Neuronal stem cell (in vitro differentiated cells): ENCODE measurements at regions not wholly inside any gene's neighbourhood (a gene's known extent, or its start where the extent isn't known, plus 50 kb on each side); places are given as distances from the start of the nearest gene placed in this dataset.
"Not testable (repeated sequence)": the region's sequence is repeated elsewhere in the genome, so short reads cannot be mapped to it uniquely, and the experiment has no call there.

Experiments
- DNase-seq: peaks from one replicate; pipeline ENCODE4 v3.0.0-alpha.2; 2013; ENCODE audit warnings: low spot score
- H2AFZ ChIP-seq: one replicate; pipeline ENCODE4 v1.6.1; 2013; ENCODE audit warnings: mild to moderate bottlenecking, low read length, inconsistent platforms
- H2AK5ac ChIP-seq: 2 replicates; pipeline ENCODE4 v1.6.1; 2013; ENCODE audit warnings: low read depth, mild to moderate bottlenecking, inconsistent platforms, low read length, moderate library complexity, mixed read lengths
- H2BK120ac ChIP-seq: 2 replicates; pipeline ENCODE4 v1.6.1; 2013; ENCODE audit warnings: low read depth, mild to moderate bottlenecking, inconsistent platforms, low read length, moderate library complexity, mixed read lengths
- H2BK12ac ChIP-seq: one replicate; pipeline ENCODE4 v1.6.1; 2013; ENCODE audit warnings: low read length, inconsistent platforms
- H2BK15ac ChIP-seq: 2 replicates; pipeline ENCODE4 v1.6.1; 2013; ENCODE audit warnings: mild to moderate bottlenecking, low read length, inconsistent platforms, mixed read lengths
- H2BK5ac ChIP-seq: one replicate; pipeline ENCODE4 v1.6.1; 2013; ENCODE audit warnings: inconsistent platforms, mild to moderate bottlenecking, low read length, moderate library complexity
- H3K14ac ChIP-seq: one replicate; pipeline ENCODE4 v1.6.1; 2013; ENCODE audit warnings: low read length, inconsistent platforms
- H3K18ac ChIP-seq: 2 replicates; pipeline ENCODE4 v1.6.1; 2013; ENCODE audit warnings: low read length, inconsistent platforms
- H3K23ac ChIP-seq: 2 replicates; pipeline ENCODE4 v1.6.1; 2013; ENCODE audit warnings: low read depth, mild to moderate bottlenecking, mixed read lengths, low read length, inconsistent platforms; ENCODE audit not compliant: poor library complexity
- H3K27ac ChIP-seq: replicated peaks from 3 replicates; pipeline ENCODE4 v1.5.1; 2013; ENCODE audit warnings: low read length, inconsistent platforms
- H3K27me3 ChIP-seq, 3 experiments: 2 replicates each; pipeline ENCODE4 v1.6.1; 2013; ENCODE audit warnings: low read length in 3 of 3, mild to moderate bottlenecking in 2 of 3, inconsistent platforms in 1 of 3, low read depth in 1 of 3, mixed read lengths in 1 of 3, moderate library complexity in 1 of 3; ENCODE audit not compliant: control insufficient read depth in 3 of 3, insufficient read depth in 3 of 3
- H3K36me3 ChIP-seq, 2 donors: replicated peaks in 1 of 2; 2 replicates each; pipeline ENCODE4 v1.6.1; 2013; ENCODE audit warnings: low read length in 2 of 2; ENCODE audit not compliant: control insufficient read depth in 2 of 2, insufficient read depth in 2 of 2
- H3K4ac ChIP-seq: 2 replicates; pipeline ENCODE4 v1.6.1; 2013; ENCODE audit warnings: inconsistent platforms, mild to moderate bottlenecking, low read length, moderate library complexity
- H3K4me1 ChIP-seq, 2 donors: 1 replicate in 1 of 2; 2 replicates in 1 of 2; pipeline ENCODE4 v1.6.1; 2013; ENCODE audit warnings: low read length in 2 of 2, low read depth in 1 of 2; ENCODE audit not compliant: control insufficient read depth in 2 of 2, insufficient read depth in 1 of 2
- H3K4me2 ChIP-seq: one replicate; pipeline ENCODE4 v1.6.1; 2013; ENCODE audit warnings: mild to moderate bottlenecking, low read length, inconsistent platforms; ENCODE audit not compliant: insufficient read depth, poor library complexity, severe bottlenecking
- H3K4me3 ChIP-seq, 2 donors: 2 replicates each; pipeline ENCODE4 v1.5.1; 2013; ENCODE audit warnings: low read length in 2 of 2, mild to moderate bottlenecking in 2 of 2, inconsistent platforms in 1 of 2, moderate library complexity in 1 of 2
- H3K79me1 ChIP-seq: one replicate; pipeline ENCODE4 v1.6.1; 2013; ENCODE audit warnings: low read depth, mild to moderate bottlenecking, inconsistent platforms, low read length, moderate library complexity
- H3K9ac ChIP-seq: one replicate; pipeline ENCODE4 v1.6.1; 2013; ENCODE audit warnings: mild to moderate bottlenecking, low read depth, low read length, inconsistent platforms; ENCODE audit not compliant: poor library complexity
- H3K9me3 ChIP-seq, 2 donors: replicated peaks in 1 of 2; 2 replicates each; pipeline versions ENCODE3 to v1.6.1; 2013; ENCODE audit warnings: low read length in 2 of 2, mild to moderate bottlenecking in 2 of 2, inconsistent platforms in 1 of 2, low read depth in 1 of 2, mixed read lengths in 1 of 2, moderate library complexity in 1 of 2; ENCODE audit not compliant: control insufficient read depth in 2 of 2, insufficient read depth in 1 of 2
- H4K8ac ChIP-seq: one replicate; pipeline ENCODE4 v1.6.1; 2013; ENCODE audit warnings: low read depth, mild to moderate bottlenecking, inconsistent platforms, low read length, moderate library complexity
- H4K91ac ChIP-seq: one replicate; pipeline ENCODE4 v1.6.1; 2013; ENCODE audit warnings: low read length, low read depth, mild to moderate bottlenecking, inconsistent platforms; ENCODE audit not compliant: poor library complexity
- WGBS, 2 donors: extraction: QIAGEN DNeasy Blood & Tissue Kit; methylation state at CpG; one replicate each; pipeline ENCODE4 v1.1.7; 2013; ENCODE audit warnings: missing lambda C conversion rate in 2 of 2, mixed read lengths in 1 of 2; ENCODE audit not compliant: insufficient read length in 2 of 2, insufficient replicate concordance in 1 of 2; ENCODE audit errors: extremely low coverage in 2 of 2; 5-methylcytosine and 5-hydroxymethylcytosine counted together

DNA sequence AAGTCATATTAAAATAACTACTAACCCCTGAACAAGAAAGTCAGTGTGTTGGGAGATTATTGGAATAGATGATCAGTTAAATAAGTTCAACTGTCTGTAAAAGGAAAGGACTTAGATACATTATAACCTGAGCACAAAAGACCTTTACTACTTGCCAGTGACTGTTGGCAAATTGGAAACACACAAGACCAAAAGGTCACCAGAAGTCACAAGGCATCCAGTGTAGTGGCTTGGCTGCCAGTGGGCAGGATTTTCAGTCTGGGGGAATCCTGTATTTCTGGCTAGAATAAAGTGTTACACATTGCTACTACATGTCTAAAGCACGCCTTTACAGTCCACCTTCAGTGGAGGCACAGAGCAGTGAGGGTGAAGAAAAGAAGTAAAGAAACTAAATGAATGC lies 108.3 kb upstream of the AR start:
- Histone ChIP-seq H2BK12ac (no peak overlapping the region), H2BK5ac (no peak overlapping the region), H3K23ac (no peak overlapping the region), H3K9ac (no peak overlapping the region), H3K36me3 (no peaks in the 10 kb centered on the region), H3K18ac (no peak overlapping the region), H3K9me3 (no peaks in the 10 kb centered on the region), H2BK15ac (no peak overlapping the region), H3K4me2 (no peak overlapping the region), H3K14ac (no peak overlapping the region), H4K8ac (no peak overlapping the region), H4K91ac (no peak overlapping the region), H3K27ac (no peak overlapping the region), H3K4me3 (no peak overlapping the region), H2BK120ac (no peak overlapping the region), H3K4me1 (no peaks in the 10 kb centered on the region), H3K27me3 (no peaks in the 10 kb centered on the region), H2AK5ac (no peak overlapping the region), H2AFZ (no peak overlapping the region), H3K4ac (no peak overlapping the region), H3K79me1 (no peaks in the 10 kb centered on the region)
- no CpG with 5 or more reads among the region's 1 CpG for WGBS, 2 donors
- DNase-seq, result no peak

GRCh38 chrX:67436867-67437266 lies 107.0 kb upstream of the AR start:
- no peak overlapping the region for H2AK5ac ChIP-seq
- H3K27me3 ChIP-seq, result no peaks in the 10 kb centered on the region
- H2BK12ac ChIP-seq, result no peak overlapping the region
- no peak overlapping the region for H2BK120ac ChIP-seq
- no peak overlapping the region for H3K9ac ChIP-seq
- H3K14ac ChIP-seq, result no peak overlapping the region
- H3K27ac ChIP-seq, result no peak overlapping the region
- H3K4me3 ChIP-seq, result no peak overlapping the region
- no peak overlapping the region for H2BK15ac ChIP-seq
- H3K9me3 ChIP-seq, result no peaks in the 10 kb centered on the region
- no peak overlapping the region for H2BK5ac ChIP-seq
- no peak overlapping the region for H4K91ac ChIP-seq
- no peak for DNase-seq
- no peak overlapping the region for H3K4ac ChIP-seq
- no peaks in the 10 kb centered on the region for H3K4me1 ChIP-seq
- H3K23ac ChIP-seq, result no peak overlapping the region
- no peak overlapping the region for H3K4me2 ChIP-seq
- H4K8ac ChIP-seq, result no peak overlapping the region
- no peaks in the 10 kb centered on the region for H3K36me3 ChIP-seq
- H2AFZ ChIP-seq, result no peak overlapping the region
- H3K18ac ChIP-seq, result no peak overlapping the region
- no peaks in the 10 kb centered on the region for H3K79me1 ChIP-seq

DNA sequence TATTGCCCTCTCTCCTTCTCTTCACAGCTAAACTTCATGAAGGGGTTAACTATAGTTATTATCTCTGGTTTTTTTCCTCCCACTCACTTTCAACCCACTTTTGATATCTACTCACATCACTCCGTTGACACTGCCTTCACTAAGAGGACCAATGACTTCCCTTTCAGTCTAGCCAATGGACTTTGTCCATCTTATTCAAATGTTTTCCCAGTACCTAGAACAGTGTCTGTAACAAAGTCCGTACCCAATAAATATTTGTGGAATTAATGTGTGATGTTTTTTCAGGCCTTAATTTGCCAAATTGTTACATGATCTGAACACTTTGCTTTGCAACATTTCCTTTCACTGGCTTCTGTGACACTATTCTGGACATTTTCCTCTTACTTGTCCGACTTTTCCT lies 106.0 kb upstream of the AR start:
- no peak overlapping the region for H3K18ac ChIP-seq
- WGBS, 2 donors, result no CpG with 5 or more reads among the region's 3 CpGs
- no peak overlapping the region for H2BK12ac ChIP-seq
- no peak overlapping the region for H3K14ac ChIP-seq
- H3K4ac ChIP-seq, result no peak overlapping the region
- H3K36me3 ChIP-seq, result no peaks in the 10 kb centered on the region
- H2BK120ac ChIP-seq, result no peak overlapping the region
- no peak overlapping the region for H4K8ac ChIP-seq
- no peak overlapping the region for H3K4me2 ChIP-seq
- no peaks in the 10 kb centered on the region for H3K4me1 ChIP-seq
- no peaks in the 10 kb centered on the region for H3K9me3 ChIP-seq
- H3K9ac ChIP-seq, result no peak overlapping the region
- H3K4me3 ChIP-seq, result no peak overlapping the region
- no peak overlapping the region for H2AK5ac ChIP-seq
- H3K23ac ChIP-seq, result no peak overlapping the region
- no peak overlapping the region for H2BK15ac ChIP-seq
- DNase-seq, result no peak
- H3K27ac ChIP-seq, result no peak overlapping the region
- H2BK5ac ChIP-seq, result no peak overlapping the region
- no peaks in the 10 kb centered on the region for H3K79me1 ChIP-seq
- no peaks in the 10 kb centered on the region for H3K27me3 ChIP-seq
- no peak overlapping the region for H4K91ac ChIP-seq
- no peak overlapping the region for H2AFZ ChIP-seq

DNA sequence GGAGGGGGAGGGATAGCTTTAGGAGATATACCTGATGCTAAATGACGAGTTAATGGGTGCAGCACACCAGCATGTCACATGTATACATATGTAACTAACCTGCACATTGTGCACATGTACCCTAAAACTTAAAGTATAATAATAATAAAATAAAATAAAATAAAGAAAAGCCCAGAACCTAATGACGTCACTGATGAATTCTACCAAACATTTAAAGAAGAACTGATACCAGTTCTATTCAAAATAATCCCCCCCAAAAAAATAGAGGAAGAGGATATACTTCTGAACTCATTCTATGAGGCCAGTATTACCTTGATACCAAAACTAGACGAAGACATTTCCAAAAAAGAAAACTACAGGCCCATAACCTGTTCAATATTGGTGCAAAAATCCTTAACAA lies 68.6 kb upstream of the AR start:
- not testable (repeated sequence) for H3K36me3 ChIP-seq, H2AFZ ChIP-seq, H3K9ac ChIP-seq, H2BK120ac ChIP-seq, H2BK12ac ChIP-seq, H4K8ac ChIP-seq, H3K4ac ChIP-seq, H3K4me2 ChIP-seq, H2BK15ac ChIP-seq, H3K18ac ChIP-seq, H3K27ac ChIP-seq, H3K23ac ChIP-seq, H3K4me1 ChIP-seq, H3K14ac ChIP-seq, H4K91ac ChIP-seq, H3K27me3 ChIP-seq, H2AK5ac ChIP-seq, DNase-seq, H3K79me1 ChIP-seq, H2BK5ac ChIP-seq, H3K4me3 ChIP-seq, H3K9me3 ChIP-seq
- WGBS, 2 donors, result no CpG with 5 or more reads among the region's 3 CpGs
